ENCODE measurements at regions not wholly inside any gene's neighbourhood (a gene's known extent, or its start where the extent isn't known, plus 50 kb on each side); places are given as distances from the start of the nearest gene placed in this dataset.

DNA sequence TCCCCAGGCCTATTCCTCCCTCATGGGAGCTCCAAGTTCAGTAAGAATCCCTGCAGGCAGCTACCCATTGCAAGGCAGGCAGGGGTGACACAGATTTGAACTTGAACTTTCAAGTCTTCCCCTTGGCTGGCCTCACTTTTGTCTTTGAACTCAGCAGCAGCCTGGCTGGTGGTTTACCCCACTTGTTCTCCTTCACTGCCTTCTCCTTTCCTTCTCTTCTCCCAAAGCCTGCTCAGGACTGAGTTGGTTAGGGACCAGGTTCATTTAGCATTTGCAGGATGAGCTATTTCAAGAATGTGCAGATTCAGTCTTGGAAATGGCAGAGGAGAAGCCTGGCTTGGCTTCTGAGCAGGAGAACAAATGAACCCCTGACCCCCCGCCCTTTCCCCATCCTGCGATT lies 67.7 kb upstream of the TBX3 start:
- H3K4me3 ChIP-seq (replicated peaks in 1 of 3), result no peak overlapping the region
- H3K27me3 ChIP-seq, result no peaks in the 10 kb centered on the region
- no peak for TF ChIP-seq POLR2A (IDR thresholded peaks at IDR 0.05)
- H3K36me3 ChIP-seq, result no peaks in the 10 kb centered on the region
- H3K9me3 ChIP-seq, result no peaks in the 10 kb centered on the region
- no peak for DNase-seq
- H3K27ac ChIP-seq, result no peak overlapping the region
- peaks cover 0 to 3% of the 10 kb centered on the region in 2 donors for H3K4me1 ChIP-seq
- 78 to 80% methylated on average over 2 of the region's 2 CpGs for WGBS, 2 donors
- intact Hi-C loops (cut with DNase I), result no loop called here

DNA sequence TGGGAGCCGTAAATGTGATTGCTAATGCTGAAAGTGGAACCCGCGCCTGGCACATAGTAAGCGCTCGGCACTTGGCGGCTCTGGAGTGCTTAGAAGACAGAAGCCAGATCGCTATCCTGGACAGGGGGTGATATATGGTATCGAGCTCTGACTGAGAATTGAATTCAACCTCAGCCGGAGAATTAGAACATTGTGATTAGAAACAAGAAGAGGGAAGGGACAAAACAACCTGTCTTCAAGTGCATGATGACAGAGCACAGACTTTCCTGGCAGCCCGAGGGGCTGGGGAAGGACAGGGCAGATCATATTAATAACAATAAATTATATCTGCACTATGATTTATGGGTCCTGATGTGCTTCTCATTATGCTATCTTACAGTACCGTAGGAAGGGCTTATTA lies 66.9 kb upstream of the TBX3 start:
- no peak for TF ChIP-seq POLR2A (IDR thresholded peaks at IDR 0.05)
- TF ChIP-seq, protein P1, sequence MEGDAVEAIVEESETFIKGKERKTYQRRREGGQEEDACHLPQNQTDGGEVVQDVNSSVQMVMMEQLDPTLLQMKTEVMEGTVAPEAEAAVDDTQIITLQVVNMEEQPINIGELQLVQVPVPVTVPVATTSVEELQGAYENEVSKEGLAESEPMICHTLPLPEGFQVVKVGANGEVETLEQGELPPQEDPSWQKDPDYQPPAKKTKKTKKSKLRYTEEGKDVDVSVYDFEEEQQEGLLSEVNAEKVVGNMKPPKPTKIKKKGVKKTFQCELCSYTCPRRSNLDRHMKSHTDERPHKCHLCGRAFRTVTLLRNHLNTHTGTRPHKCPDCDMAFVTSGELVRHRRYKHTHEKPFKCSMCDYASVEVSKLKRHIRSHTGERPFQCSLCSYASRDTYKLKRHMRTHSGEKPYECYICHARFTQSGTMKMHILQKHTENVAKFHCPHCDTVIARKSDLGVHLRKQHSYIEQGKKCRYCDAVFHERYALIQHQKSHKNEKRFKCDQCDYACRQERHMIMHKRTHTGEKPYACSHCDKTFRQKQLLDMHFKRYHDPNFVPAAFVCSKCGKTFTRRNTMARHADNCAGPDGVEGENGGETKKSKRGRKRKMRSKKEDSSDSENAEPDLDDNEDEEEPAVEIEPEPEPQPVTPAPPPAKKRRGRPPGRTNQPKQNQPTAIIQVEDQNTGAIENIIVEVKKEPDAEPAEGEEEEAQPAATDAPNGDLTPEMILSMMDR (IDR thresholded peaks at IDR 0.05), result no peak
- peaks cover 0 to 3% of the 10 kb centered on the region in 2 donors for H3K4me1 ChIP-seq
- no peak overlapping the region for H3K27ac ChIP-seq
- no peaks in the 10 kb centered on the region for H3K27me3 ChIP-seq
- WGBS, 2 donors, result 91 to 94% methylated on average over 11 of the region's 11 CpGs
- no peak overlapping the region for H3K4me3 ChIP-seq (replicated peaks in 1 of 3)
- intact Hi-C loops (cut with DNase I), result no loop called here
- DNase-seq, result no peak
- no peaks in the 10 kb centered on the region for H3K9me3 ChIP-seq
- H3K36me3 ChIP-seq, result no peaks in the 10 kb centered on the region

DNA sequence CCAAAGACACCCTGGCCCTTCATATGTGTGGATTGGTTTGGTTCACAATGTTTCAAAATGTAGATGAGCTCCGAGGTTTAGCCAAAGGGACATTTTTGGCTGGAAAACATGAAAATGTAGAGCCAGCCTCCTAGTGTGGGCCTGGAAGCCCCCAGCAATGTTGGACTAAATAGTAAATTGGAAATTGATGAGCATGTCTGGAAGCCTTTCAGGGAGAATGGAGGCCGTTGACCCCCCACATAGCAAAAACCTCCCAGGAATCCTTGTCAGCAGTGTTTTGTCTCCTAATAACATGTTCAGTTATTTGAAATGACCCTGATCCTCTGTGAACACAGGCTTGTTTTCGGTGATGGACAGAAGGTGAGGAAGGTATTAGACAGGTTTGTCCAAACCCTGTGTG lies 65.1 kb upstream of the TBX3 start:
- Histone ChIP-seq H3K27me3 (no peaks in the 10 kb centered on the region), H3K4me3 (replicated peaks in 1 of 3) (no peak overlapping the region), H3K36me3 (no peaks in the 10 kb centered on the region), H3K9me3 (no peaks in the 10 kb centered on the region), H3K4me1 (peaks cover 0 to 3% of the 10 kb centered on the region in 2 donors), H3K27ac (no peak overlapping the region)
- no peak for DNase-seq
- WGBS, 2 donors, result 87 to 96% methylated on average over 3 of the region's 3 CpGs
- no peak for TF ChIP-seq POLR2A (IDR thresholded peaks at IDR 0.05)
- TF ChIP-seq, protein P1 (IDR thresholded peaks at IDR 0.05), result no peak
- intact Hi-C loops (cut with DNase I), result no loop called here

DNA sequence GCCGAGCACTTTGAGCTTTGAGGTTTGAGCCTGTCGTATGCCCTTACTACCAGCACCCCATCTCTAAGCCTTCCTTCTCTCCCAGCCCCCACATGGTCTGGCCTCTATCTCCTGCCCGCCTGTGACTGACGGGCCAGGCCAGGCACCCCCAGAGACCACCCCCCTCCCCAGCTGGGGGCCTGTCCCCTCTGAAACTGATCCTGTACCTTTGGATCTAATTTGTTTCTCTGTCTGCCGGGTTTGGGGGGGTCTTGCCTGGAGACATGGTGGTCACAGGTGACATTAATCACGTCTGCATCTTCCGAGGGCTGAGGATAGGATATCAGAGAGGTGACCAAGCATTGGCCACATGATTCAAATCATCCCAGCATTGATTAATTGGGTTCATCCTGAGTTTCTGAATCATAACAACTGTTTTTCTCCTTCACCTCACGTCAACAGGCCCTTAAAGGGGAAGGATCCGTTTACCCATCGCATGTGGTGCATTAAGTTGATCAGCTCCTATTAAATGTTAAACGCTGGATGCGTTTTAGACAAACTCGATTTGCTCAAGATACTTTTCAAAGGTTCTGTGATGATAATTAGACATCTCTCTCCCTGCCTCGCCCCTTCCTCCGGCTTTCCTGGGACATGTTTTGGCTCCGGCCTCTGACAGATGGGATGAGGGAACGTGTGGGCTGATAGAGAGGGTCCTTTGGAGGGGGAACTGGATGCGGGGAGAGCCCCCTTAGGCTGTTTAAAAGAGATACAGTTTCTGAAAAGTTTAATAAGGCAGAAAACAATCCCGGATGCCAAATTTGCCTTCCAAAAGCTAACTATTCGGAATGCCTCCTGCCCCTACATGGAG lies 63.3 kb upstream of the TBX3 start:
- 82 to 84% methylated on average over 20 of the region's 20 CpGs for WGBS, 2 donors
- no peak for DNase-seq
- no peak overlapping the region for H3K27ac ChIP-seq

DNA sequence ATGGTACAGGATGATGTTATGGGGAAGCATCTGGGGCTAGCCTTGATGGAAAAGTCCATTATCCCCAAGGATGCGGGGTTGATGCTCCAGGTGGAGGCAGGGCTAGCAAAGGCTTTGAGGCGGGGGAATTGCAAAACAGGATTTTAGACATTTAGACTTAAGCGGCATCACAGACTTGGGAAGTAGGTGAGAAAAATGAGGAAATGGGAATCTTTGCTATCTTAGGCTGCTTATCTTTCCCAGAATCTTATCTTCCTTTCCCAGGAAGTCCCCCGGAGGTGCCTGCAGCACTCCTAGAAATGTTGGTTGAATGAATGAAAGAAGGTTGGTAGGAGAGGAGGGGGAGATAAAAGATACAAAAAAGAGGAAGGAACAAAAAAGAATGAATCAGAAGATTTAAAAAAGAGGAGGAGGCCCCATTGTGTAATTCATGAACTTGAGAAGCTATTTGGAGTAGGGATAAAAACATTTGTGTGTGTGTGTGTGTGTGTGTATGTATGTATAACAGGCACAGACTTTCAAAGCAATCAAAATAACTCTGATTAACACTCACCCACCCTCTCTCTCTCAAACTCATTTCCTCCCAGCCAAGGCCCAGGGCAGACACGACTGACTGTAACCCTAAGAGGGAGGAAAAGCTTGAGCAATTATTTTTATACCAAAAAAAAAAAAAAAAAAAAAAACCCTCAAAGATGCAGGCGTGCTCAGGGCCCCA lies 62.5 kb upstream of the TBX3 start:
- Histone ChIP-seq H3K9me3 (no peaks in the 10 kb centered on the region), H3K27me3 (no peaks in the 10 kb centered on the region), H3K36me3 (no peaks in the 10 kb centered on the region), H3K27ac (no peak overlapping the region), H3K4me1 (no peaks in the 10 kb centered on the region), H3K4me3 (replicated peaks in 1 of 3) (no peak overlapping the region)
- 54 to 56% methylated on average over 6 of the region's 6 CpGs for WGBS, 2 donors
- DNase-seq, result no peak
- intact Hi-C loops (cut with DNase I), result no loop called here
- no peak for TF ChIP-seq POLR2A (IDR thresholded peaks at IDR 0.05)
- TF ChIP-seq, protein P1 (IDR thresholded peaks at IDR 0.05), result no peak

More for the DNA sequence above, 63.3 kb upstream of the TBX3 start:
- Histone ChIP-seq H3K27me3 (no peaks in the 10 kb centered on the region), H3K36me3 (no peaks in the 10 kb centered on the region), H3K4me1 (peaks cover 0 to 3% of the 10 kb centered on the region in 2 donors), H3K9me3 (no peaks in the 10 kb centered on the region), H3K4me3 (replicated peaks in 1 of 3) (no peak overlapping the region)
- TF ChIP-seq, protein P1 (IDR thresholded peaks at IDR 0.05), result no peak
- TF ChIP-seq POLR2A (IDR thresholded peaks at IDR 0.05), result no peak
- intact Hi-C loops (cut with DNase I), result no loop called here

All from thyroid gland (tissue), 4 donors.